H1 (cell line): ENCODE measurements at regions not wholly inside any gene's neighbourhood (a gene's known extent, or its start where the extent isn't known, plus 50 kb on each side); places are given as distances from the start of the nearest gene placed in this dataset.

Experiments used
- CTCF ChIA-PET: fragments of 300-600 bp; sonication (Branson Sonifier 250); formaldehyde crosslinking; loops from one replicate; lab custom pipeline; 2021; ENCODE audit not compliant: partially characterized antibody; lab: Charles Lee
- POLR2A ChIA-PET: fragments of 300-600 bp; sonication (Branson Sonifier 250); formaldehyde crosslinking; loops from one replicate; lab custom pipeline; 2021; ENCODE audit warnings: inconsistent platforms; ENCODE audit not compliant: partially characterized antibody; lab: Charles Lee
- DNase-seq, 2 experiments: peaks; one replicate each; pipeline versions ENCODE4 v3.0.0 to v3.0.0-alpha.2; 2010 to 2022; ENCODE audit warnings: low spot score in 2 of 2, low read depth in 1 of 2, mixed read lengths in 1 of 2
- FAIRE-seq: peaks from 2 replicates; lab custom pipeline; 2011; peaks lifted over from hg19 to GRCh38; lab: Jason Lieb, UNC
- H2AFZ ChIP-seq: 2 replicates; pipeline ENCODE4 v1.8.1; 2012; ENCODE audit warnings: low read length, inconsistent platforms
- H2AK5ac ChIP-seq: 2 replicates; pipeline ENCODE4 v1.6.1; 2013; ENCODE audit warnings: low read depth, low read length
- H2BK120ac ChIP-seq: replicated peaks from 2 replicates; pipeline ENCODE3; 2013; ENCODE audit warnings: low read depth, low read length, inconsistent platforms
- H2BK12ac ChIP-seq: 2 replicates; pipeline ENCODE4 v1.6.1; 2013; ENCODE audit warnings: low read depth, low read length
- H2BK15ac ChIP-seq: 2 replicates; pipeline ENCODE4 v1.6.1; 2013; ENCODE audit warnings: low read length
- H2BK20ac ChIP-seq: 2 replicates; pipeline ENCODE4 v1.6.1; 2013; ENCODE audit warnings: low read length
- H2BK5ac ChIP-seq: 2 replicates; pipeline ENCODE4 v1.6.1; 2013; ENCODE audit warnings: low read depth, low read length
- H3K14ac ChIP-seq: 2 replicates; pipeline ENCODE4 v1.6.1; 2013; ENCODE audit warnings: inconsistent platforms; ENCODE audit not compliant: insufficient read length
- H3K18ac ChIP-seq: 2 replicates; pipeline ENCODE4 v1.6.1; 2013; ENCODE audit warnings: low read length; ENCODE audit errors: extremely low read depth
- H3K23ac ChIP-seq: 2 replicates; pipeline ENCODE4 v1.6.1; 2013; ENCODE audit warnings: inconsistent platforms; ENCODE audit not compliant: insufficient read length
- H3K23me2 ChIP-seq: 2 replicates; pipeline ENCODE4 v1.6.1; 2013; ENCODE audit warnings: low read depth, low read length
- H3K27ac ChIP-seq: 2 replicates; pipeline ENCODE4 v1.6.1; 2011; ENCODE audit warnings: low read depth, low read length, inconsistent platforms
- H3K27me3 ChIP-seq, 4 experiments: replicated peaks in 1 of 4; 1 replicate in 1 of 4; 2 replicates in 3 of 4; pipeline versions ENCODE4 v1.6.1 to v1.8.1; 2011 to 2013; ENCODE audit warnings: low read length in 3 of 4, mild to moderate bottlenecking in 3 of 4, inconsistent platforms in 2 of 4, mixed read lengths in 2 of 4, moderate library complexity in 1 of 4; ENCODE audit not compliant: control insufficient read depth in 3 of 4, insufficient read depth in 3 of 4; ENCODE audit errors: extremely low read depth in 1 of 4
- H3K36me3 ChIP-seq, 4 experiments: 2 replicates each; pipeline versions ENCODE4 v1.6.1 to v1.8.1; 2011 to 2013; ENCODE audit warnings: mild to moderate bottlenecking in 4 of 4, low read length in 3 of 4, moderate library complexity in 2 of 4, control low read depth in 1 of 4, inconsistent platforms in 1 of 4; ENCODE audit not compliant: insufficient read depth in 4 of 4, control insufficient read depth in 2 of 4
- H3K4ac ChIP-seq: replicated peaks from 2 replicates; pipeline ENCODE3; 2013; ENCODE audit warnings: low read length, low read depth, mixed read lengths, inconsistent platforms; ENCODE audit not compliant: insufficient read length
- H3K4me1 ChIP-seq, 4 experiments: replicated peaks in 1 of 4; 1 replicate in 1 of 4; 2 replicates in 3 of 4; pipeline versions ENCODE4 v1.6.1 to v1.8.1; 2011 to 2013; ENCODE audit warnings: low read length in 3 of 4, inconsistent platforms in 2 of 4, mixed read lengths in 1 of 4; ENCODE audit not compliant: insufficient read depth in 4 of 4, control insufficient read depth in 3 of 4
- H3K4me2 ChIP-seq, 2 experiments: 2 replicates each; pipeline versions ENCODE4 v1.6.1 to v1.8.1; 2011 to 2013; ENCODE audit warnings: low read depth in 2 of 2, low read length in 2 of 2, control low read depth in 1 of 2, inconsistent platforms in 1 of 2, mild to moderate bottlenecking in 1 of 2; ENCODE audit not compliant: insufficient read depth in 1 of 2
- H3K4me3 ChIP-seq, 4 experiments: fragments of 200-600, 300-600 bp in 1 of 4; sonication (generic), shearing (Covaris generic), sonication (Bioruptor Twin) in 1 of 4; 2 replicates each; pipeline versions ENCODE4 v1.5.1 to v1.8.1; 2011 to 2016; ENCODE audit warnings: low read length in 4 of 4, low read depth in 3 of 4, control low read depth in 2 of 4, inconsistent platforms in 2 of 4, mild to moderate bottlenecking in 2 of 4, mixed read lengths in 1 of 4, moderate library complexity in 1 of 4; ENCODE audit not compliant: insufficient read depth in 2 of 4; ENCODE audit errors: extremely low read depth in 1 of 4
- H3K56ac ChIP-seq: replicated peaks from 2 replicates; pipeline ENCODE3; 2013; ENCODE audit warnings: low read depth, mild to moderate bottlenecking, mixed read lengths, low read length, inconsistent platforms; ENCODE audit not compliant: insufficient read length
- H3K79me1 ChIP-seq: 2 replicates; pipeline ENCODE4 v1.6.1; 2013; ENCODE audit warnings: low read depth, low read length, control low read depth
- H3K79me2 ChIP-seq, 2 experiments: 2 replicates each; pipeline versions ENCODE4 v1.6.1 to v1.8.1; 2012 to 2013; ENCODE audit warnings: low read length in 2 of 2, mild to moderate bottlenecking in 2 of 2, inconsistent platforms in 1 of 2; ENCODE audit not compliant: insufficient read depth in 2 of 2, control insufficient read depth in 1 of 2
- H3K9ac ChIP-seq, 4 experiments: replicated peaks in 1 of 4; 1 replicate in 1 of 4; 2 replicates in 3 of 4; pipeline versions ENCODE4 v1.6.1 to v1.8.1; 2011 to 2013; ENCODE audit warnings: low read depth in 3 of 4, low read length in 3 of 4, control low read depth in 2 of 4, mild to moderate bottlenecking in 2 of 4, moderate library complexity in 2 of 4, inconsistent platforms in 1 of 4; ENCODE audit errors: extremely low read depth in 1 of 4
- H3K9me3 ChIP-seq, 2 experiments: 2 replicates each; pipeline versions ENCODE4 v1.6.1 to v1.8.1; 2012 to 2013; ENCODE audit warnings: mild to moderate bottlenecking in 2 of 2, moderate library complexity in 2 of 2, control low read depth in 1 of 2, inconsistent platforms in 1 of 2, low read depth in 1 of 2, low read length in 1 of 2, mixed read lengths in 1 of 2; ENCODE audit not compliant: insufficient read depth in 2 of 2
- H4K20me1 ChIP-seq, 2 experiments: replicated peaks in 1 of 2; 2 replicates each; pipeline versions ENCODE3 to v1.8.1; 2011 to 2013; ENCODE audit warnings: inconsistent platforms in 2 of 2, low read length in 2 of 2, mild to moderate bottlenecking in 1 of 2; ENCODE audit not compliant: insufficient read depth in 2 of 2, control insufficient read depth in 1 of 2
- H4K5ac ChIP-seq: 2 replicates; pipeline ENCODE4 v1.6.1; 2013; ENCODE audit warnings: low read length, low read depth, mixed read lengths, inconsistent platforms; ENCODE audit not compliant: insufficient read length
- H4K8ac ChIP-seq: 2 replicates; pipeline ENCODE4 v1.8.0; 2013; ENCODE audit warnings: mild to moderate bottlenecking, moderate library complexity, low read length, inconsistent platforms; ENCODE audit not compliant: insufficient read depth; ENCODE audit errors: extremely low read depth
- H4K91ac ChIP-seq: replicated peaks from 2 replicates; pipeline ENCODE3; 2013; ENCODE audit warnings: low read length, mixed read lengths, inconsistent platforms; ENCODE audit not compliant: insufficient read length
- BRCA1 ChIP-seq: IDR thresholded peaks from 2 replicates; pipeline ENCODE4 v1.6.1; 2012; ENCODE audit warnings: low read depth, low read length, improper control_type of control experiment
- CHD1 ChIP-seq: IDR thresholded peaks from 2 replicates; pipeline ENCODE4 v1.6.1; 2012; ENCODE audit warnings: low read depth, low read length, improper control_type of control experiment
- CREB1 ChIP-seq: IDR thresholded peaks from 2 replicates; pipeline ENCODE4 v1.6.1; 2012; ENCODE audit warnings: inconsistent platforms
- GABPA ChIP-seq: IDR thresholded peaks from 2 replicates; pipeline ENCODE4 v1.6.1; 2011; ENCODE audit warnings: mild to moderate bottlenecking, low read length, moderate library complexity, borderline replicate concordance; ENCODE audit not compliant: insufficient read depth
- JUN ChIP-seq: IDR thresholded peaks from 2 replicates; pipeline ENCODE4 v1.6.1; 2011; ENCODE audit warnings: low read depth, mild to moderate bottlenecking, improper control_type of control experiment, low read length
- PHF8 ChIP-seq: fragments of 200-600 bp; sonication (generic); conservative IDR thresholded peaks from 2 replicates; pipeline ENCODE4 v1.7.1; 2012; ENCODE audit warnings: low read depth, mild to moderate bottlenecking, inconsistent platforms, low read length, moderate library complexity
- SIRT6 ChIP-seq: IDR thresholded peaks from one replicate; pipeline ENCODE4 v1.7.1; 2012; ENCODE audit warnings: low read length, inconsistent platforms
- SRF ChIP-seq: IDR thresholded peaks from 2 replicates; pipeline ENCODE4 v1.6.1; 2011; ENCODE audit warnings: mild to moderate bottlenecking, low read depth, low read length, moderate library complexity
- TAF1 ChIP-seq: IDR thresholded peaks from 2 replicates; pipeline ENCODE4 v1.6.1; 2011; ENCODE audit warnings: mild to moderate bottlenecking, low read depth, low read length
- TCF12 ChIP-seq: IDR thresholded peaks from 2 replicates; pipeline ENCODE4 v1.6.1; 2011; ENCODE audit warnings: low read depth, mild to moderate bottlenecking, low read length
- WGBS, 2 experiments: shearing (Covaris generic) in 1 of 2; methylation state at CpG; one replicate each; pipeline versions ENCODE4 v1.1.6 to v1.1.7; 2013 to 2015; ENCODE audit warnings: low lambda C conversion rate in 2 of 2, mixed read lengths in 2 of 2, inconsistent platforms in 1 of 2, low coverage in 1 of 2, missing lambda C conversion rate in 1 of 2; ENCODE audit not compliant: insufficient replicate concordance in 2 of 2, insufficient coverage in 1 of 2, insufficient read length in 1 of 2; ENCODE audit errors: extremely low coverage in 1 of 2, missing lambda C conversion rate in 1 of 2; 5-methylcytosine and 5-hydroxymethylcytosine counted together

- Histone ChIP-seq H2BK5ac (no peak overlapping the region), H3K36me3 (no peaks in the 10 kb centered on the region), H3K4me1 (peaks cover 0 to 7% (median 3%) of the 10 kb centered on the region in 4 experiments; a peak in 5 of 7 replicates), H3K56ac (no peak overlapping the region), H4K5ac (no peak overlapping the region), H4K91ac (no peak overlapping the region), H3K14ac (no peak overlapping the region), H2BK120ac (no peak overlapping the region), H2BK12ac (no peak overlapping the region), H3K4ac (no peak overlapping the region), H3K23me2 (no peaks in the 10 kb centered on the region; the same call in 1 of the 2 replicates), H2BK15ac (no peak overlapping the region), H2AFZ (no peak overlapping the region), H3K27me3 (no peaks in the 10 kb centered on the region), H3K27ac (no peak overlapping the region), H3K79me1 (no peaks in the 10 kb centered on the region), H3K23ac (no peak overlapping the region), H2AK5ac (no peak overlapping the region), H2BK20ac (no peak overlapping the region), H3K9me3 (no peaks in the 10 kb centered on the region), H4K8ac (no peak overlapping the region), H4K20me1 (no peaks in the 10 kb centered on the region), H3K18ac (no peak overlapping the region), H3K4me3 (no peak overlapping the region), H3K9ac (no peak overlapping the region), H3K4me2 (no peak overlapping the region), H3K79me2 (no peaks in the 10 kb centered on the region)
- no peak for FAIRE-seq
- no peak for DNase-seq
- ChIA-PET POLR2A (interaction anchor here (1.3 kb wide), 1 partner anchor 10 kb away, joined by 3 read pairs; no protein-coding TSS in a partner anchor), CTCF (interaction anchor here (0.6 to 6.7 kb wide), 14 partner anchors 8 to 638 kb away, joined by 3 to 63 read pairs (median 3); no protein-coding TSS in a partner anchor)
- WGBS, 2 experiments: 89% methylated on average over 5 of the region's 5 CpGs; no CpG with 5 or more reads in 1 of the 2 experiments
- TF ChIP-seq PHF8 (no peak), GABPA (no peak), TAF1 (no peak), TCF12 (no peak), SRF (no peak), BRCA1 (no peak), CHD1 (no peak), JUN (no peak), SIRT6 (no peak), CREB1 (no peak)
Measured at GRCh38 chr11:131036514-131036913, 120.2 kb upstream of the SNX19 start.
